ENCODE measurements at regions not wholly inside any gene's neighbourhood (a gene's known extent, or its start where the extent isn't known, plus 50 kb on each side); places are given as distances from the start of the nearest gene placed in this dataset.

- no peaks in the 10 kb centered on the region for H3K27me3 ChIP-seq (ENCODE audit: control insufficient read depth in 2 of 2, insufficient read depth in 2 of 2, low read length in 2 of 2)
- DNase-seq (ENCODE audit: low read depth, low spot score): no peak
- TF ChIP-seq POLR2AphosphoS5 (IDR thresholded peaks at IDR 0.05; ENCODE audit: insufficient read depth, low read depth, low read length): no peak
- no peak for TF ChIP-seq CTCF (IDR thresholded peaks at IDR 0.05; ENCODE audit: extremely low read depth in 1 of 2, insufficient read depth in 1 of 2, low read depth in 1 of 2, low read length in 2 of 2)
- H4K20me1 ChIP-seq (replicated peaks; ENCODE audit: control insufficient read depth, extremely low read depth, insufficient read depth, low read length): no peaks in the 10 kb centered on the region
- H2AFZ ChIP-seq (ENCODE audit: low read depth, low read length): no peak overlapping the region
- H3K9me3 ChIP-seq (replicated peaks; ENCODE audit: control insufficient read depth, insufficient read depth, low read length): no peaks in the 10 kb centered on the region
- no peak overlapping the region for H3K27ac ChIP-seq (ENCODE audit: insufficient read depth, low read depth, low read length)
- dilution Hi-C loops (cut with MboI; ENCODE audit: extremely low pct_ligation_motif_present, low sequenced_read_pairs) (no loop called here), intact Hi-C loops (cut with micrococcal nuclease) (no loop called here)
- no peaks in the 10 kb centered on the region for H3K79me2 ChIP-seq (ENCODE audit: control insufficient read depth, insufficient read depth, low read length)
- BruUV-seq (replicated peaks): no TSS peak
- H3K9ac ChIP-seq (replicated peaks; ENCODE audit: extremely low read depth, insufficient read depth, low read length): no peak overlapping the region
- no peak overlapping the region for H3K4me3 ChIP-seq (replicated peaks in 1 of 3; ENCODE audit: insufficient read depth in 1 of 3, low read depth in 1 of 3, low read length in 3 of 3)
- no peaks in the 10 kb centered on the region for H3K9me1 ChIP-seq (replicated peaks; ENCODE audit: control insufficient read depth, extremely low read depth, insufficient read depth, low read length)
- H3K4me2 ChIP-seq (ENCODE audit: insufficient read depth, low read length): no peak overlapping the region
- no peak for FAIRE-seq
- ChIA-PET POLR2A (no interaction called here), CTCF (no interaction called here)
- no peaks in the 10 kb centered on the region for H3K36me3 ChIP-seq (ENCODE audit: control insufficient read depth in 2 of 2, extremely low read depth in 1 of 2, insufficient read depth in 2 of 2, low read length in 2 of 2)
- H3K4me1 ChIP-seq (ENCODE audit: control insufficient read depth, extremely low read depth, insufficient read depth, low read length): no peaks in the 10 kb centered on the region
These were observed 931.1 kb upstream of the EYS start for GRCh38 chr6:66638099-66638498.

- Histone ChIP-seq H3K4me1 (ENCODE audit: control insufficient read depth, extremely low read depth, insufficient read depth, low read length) (no peaks in the 10 kb centered on the region), H3K36me3 (ENCODE audit: control insufficient read depth in 2 of 2, extremely low read depth in 1 of 2, insufficient read depth in 2 of 2, low read length in 2 of 2) (no peaks in the 10 kb centered on the region), H3K27ac (ENCODE audit: insufficient read depth, low read depth, low read length) (no peak overlapping the region), H3K9me1 (replicated peaks; ENCODE audit: control insufficient read depth, extremely low read depth, insufficient read depth, low read length) (no peaks in the 10 kb centered on the region), H3K9ac (replicated peaks; ENCODE audit: extremely low read depth, insufficient read depth, low read length) (no peak overlapping the region), H3K79me2 (ENCODE audit: control insufficient read depth, insufficient read depth, low read length) (no peaks in the 10 kb centered on the region), H3K4me2 (ENCODE audit: insufficient read depth, low read length) (no peak overlapping the region), H3K9me3 (replicated peaks; ENCODE audit: control insufficient read depth, insufficient read depth, low read length) (peaks cover 8% of the 10 kb centered on the region), H3K4me3 (replicated peaks in 1 of 3; ENCODE audit: insufficient read depth in 1 of 3, low read depth in 1 of 3, low read length in 3 of 3) (no peak overlapping the region), H2AFZ (ENCODE audit: low read depth, low read length) (no peak overlapping the region), H4K20me1 (replicated peaks; ENCODE audit: control insufficient read depth, extremely low read depth, insufficient read depth, low read length) (no peaks in the 10 kb centered on the region), H3K27me3 (ENCODE audit: control insufficient read depth in 2 of 2, insufficient read depth in 2 of 2, low read length in 2 of 2) (no peaks in the 10 kb centered on the region)
- no TSS peak for BruUV-seq (replicated peaks)
- no peak for TF ChIP-seq JUN (IDR thresholded peaks at IDR 0.05; ENCODE audit: borderline replicate concordance, insufficient read depth, insufficient read length, low read depth)
- no peak for TF ChIP-seq CTCF (IDR thresholded peaks at IDR 0.05; ENCODE audit: extremely low read depth in 1 of 2, insufficient read depth in 1 of 2, low read depth in 1 of 2, low read length in 2 of 2)
- no peak for TF ChIP-seq MYC (IDR thresholded peaks at IDR 0.05; ENCODE audit: low read depth, low read length)
- TF ChIP-seq POLR2A (IDR thresholded peaks at IDR 0.05; ENCODE audit: low read depth, low read length): no peak
- no peak for TF ChIP-seq EZH2 (IDR thresholded peaks at IDR 0.05; ENCODE audit: borderline replicate concordance, low read depth, low read length, severe bottlenecking)
- TF ChIP-seq GATA2 (IDR thresholded peaks at IDR 0.05; ENCODE audit: insufficient read depth, insufficient read length, low read depth, low read length): no peak
- dilution Hi-C loops (cut with MboI; ENCODE audit: extremely low pct_ligation_motif_present, low sequenced_read_pairs) (no loop called here), intact Hi-C loops (cut with micrococcal nuclease) (no loop called here)
- CTCF ChIA-PET: no interaction called here
- POLR2A ChIA-PET: no interaction called here
- no peak for DNase-seq (ENCODE audit: low read depth, low spot score)
- no peak for FAIRE-seq
These were observed 921.9 kb upstream of the EYS start for GRCh38 chr6:66628917-66629316.

Measured in endothelial cell of umbilical vein (primary cell).